Smooth muscle cell (in vitro differentiated cells): ENCODE measurements at regions not wholly inside any gene's neighbourhood (a gene's known extent, or its start where the extent isn't known, plus 50 kb on each side); places are given as distances from the start of the nearest gene placed in this dataset.

Experiments used
- DNase-seq: peaks from one replicate; lab custom pipeline; 2025; ENCODE audit not compliant: unreplicated experiment; lab: John Stamatoyannopoulos, UW
- H2AFZ ChIP-seq: fragments of 200-600 bp; sonication (generic); 2 replicates; pipeline ENCODE4 v1.6.0; 2016; ENCODE audit warnings: antibody characterized with exemption, low read depth, mild to moderate bottlenecking
- H3F3A ChIP-seq: fragments of 200-600 bp; sonication (generic); 2 replicates; pipeline ENCODE4 v1.6.0; 2017; ENCODE audit warnings: antibody characterized with exemption, low read depth
- H3K27ac ChIP-seq: fragments of 200-600 bp; sonication (generic); 2 replicates; pipeline ENCODE4 v1.5.1; 2016; ENCODE audit warnings: low read depth, mild to moderate bottlenecking
- H3K27me3 ChIP-seq: fragments of 200-600 bp; sonication (generic); 2 replicates; pipeline ENCODE4 v1.6.1; 2016; ENCODE audit warnings: low read depth, mild to moderate bottlenecking
- H3K36me3 ChIP-seq: fragments of 200-600 bp; sonication (generic); 2 replicates; pipeline ENCODE4 v1.5.1; 2016; ENCODE audit warnings: low read depth
- H3K4me1 ChIP-seq: fragments of 200-600 bp; sonication (generic); 2 replicates; pipeline ENCODE4 v1.5.1; 2016; ENCODE audit warnings: low read depth
- H3K4me2 ChIP-seq: fragments of 200-600 bp; sonication (generic); 2 replicates; pipeline ENCODE4 v1.6.0; 2016; ENCODE audit warnings: mild to moderate bottlenecking
- H3K4me3 ChIP-seq: fragments of 200-600 bp; sonication (generic); 2 replicates; pipeline ENCODE4 v1.5.1; 2016; ENCODE audit warnings: mild to moderate bottlenecking
- H3K79me2 ChIP-seq: fragments of 200-600 bp; sonication (generic); 2 replicates; pipeline ENCODE4 v1.6.0; 2016; ENCODE audit warnings: low read depth, mild to moderate bottlenecking
- H3K9ac ChIP-seq: fragments of 200-600 bp; sonication (generic); 2 replicates; pipeline ENCODE4 v1.6.0; 2016; ENCODE audit warnings: low read depth
- H3K9me3 ChIP-seq: fragments of 200-600 bp; sonication (generic); replicated peaks from 2 replicates; pipeline ENCODE4 v1.5.1; 2016; ENCODE audit warnings: low read depth
- H4K20me1 ChIP-seq: fragments of 200-600 bp; sonication (generic); 2 replicates; pipeline ENCODE4 v1.6.0; 2016; ENCODE audit warnings: low read depth
- WGBS: methylation state at CpG from one replicate; pipeline ENCODE4 v1.1.7; 2016; ENCODE audit warnings: low lambda C conversion rate; 5-methylcytosine and 5-hydroxymethylcytosine counted together
- TF ChIP-seq, protein P1 (sequence below): fragments of 200-600 bp; sonication (generic); IDR thresholded peaks from 2 replicates; pipeline ENCODE4 v1.5.1; 2017; ENCODE audit warnings: borderline replicate concordance, mild to moderate bottlenecking, antibody characterized with exemption; ENCODE audit not compliant: insufficient read depth, poor library complexity, severe bottlenecking

DNA sequence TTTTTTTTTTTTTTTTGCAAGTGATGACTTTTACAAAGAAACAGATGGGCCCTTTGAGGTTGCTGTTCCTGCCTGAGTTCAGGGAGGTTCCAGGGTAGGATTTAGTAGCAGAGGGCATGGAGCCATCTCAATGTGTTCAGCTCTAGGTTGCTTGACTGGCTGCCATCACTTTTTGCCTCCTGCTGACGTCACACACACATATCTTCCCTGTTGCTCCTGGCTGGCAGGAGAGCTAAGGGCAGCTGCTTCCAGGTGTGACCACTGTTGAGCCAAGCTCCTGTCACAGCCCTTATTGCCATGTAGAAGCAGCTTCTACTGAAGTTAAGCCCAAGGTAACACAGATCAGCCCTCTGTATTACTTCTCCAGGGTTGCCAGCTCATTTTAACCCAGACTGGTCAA, 394.2 kb upstream of the SPRED2 start:
- 80% methylated on average over 1 of the region's 1 CpG for WGBS

DNA sequence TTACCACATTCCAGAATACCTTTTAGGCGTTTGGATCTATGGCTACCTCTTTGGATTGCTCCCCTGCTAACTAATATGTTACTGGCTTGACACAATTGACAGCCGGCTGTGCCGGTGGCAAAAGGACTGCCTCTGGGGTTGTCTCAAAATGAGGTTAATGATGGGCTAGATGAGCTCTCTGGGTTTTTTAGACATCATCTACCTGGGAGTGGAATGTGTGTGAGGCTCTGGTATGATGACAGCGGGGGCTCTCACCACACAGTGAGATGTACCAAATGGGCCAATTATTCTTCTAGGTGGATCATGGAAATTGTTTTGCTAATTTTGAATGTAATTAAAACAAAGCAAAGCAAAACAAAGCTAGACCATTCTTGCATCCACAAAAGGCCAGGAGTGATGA, 391.1 kb upstream of the SPRED2 start:
- Histone ChIP-seq H3K9ac (no peak overlapping the region), H3K4me1 (no peaks in the 10 kb centered on the region)

More for the DNA sequence above, 394.2 kb upstream of the SPRED2 start:
- H3K4me3 ChIP-seq = no peak overlapping the region
- no peaks in the 10 kb centered on the region for H3F3A ChIP-seq
- no peak overlapping the region for H3K27ac ChIP-seq
- no peaks in the 10 kb centered on the region for H3K9me3 ChIP-seq
- H3K79me2 ChIP-seq = no peaks in the 10 kb centered on the region
- TF ChIP-seq, protein P1, sequence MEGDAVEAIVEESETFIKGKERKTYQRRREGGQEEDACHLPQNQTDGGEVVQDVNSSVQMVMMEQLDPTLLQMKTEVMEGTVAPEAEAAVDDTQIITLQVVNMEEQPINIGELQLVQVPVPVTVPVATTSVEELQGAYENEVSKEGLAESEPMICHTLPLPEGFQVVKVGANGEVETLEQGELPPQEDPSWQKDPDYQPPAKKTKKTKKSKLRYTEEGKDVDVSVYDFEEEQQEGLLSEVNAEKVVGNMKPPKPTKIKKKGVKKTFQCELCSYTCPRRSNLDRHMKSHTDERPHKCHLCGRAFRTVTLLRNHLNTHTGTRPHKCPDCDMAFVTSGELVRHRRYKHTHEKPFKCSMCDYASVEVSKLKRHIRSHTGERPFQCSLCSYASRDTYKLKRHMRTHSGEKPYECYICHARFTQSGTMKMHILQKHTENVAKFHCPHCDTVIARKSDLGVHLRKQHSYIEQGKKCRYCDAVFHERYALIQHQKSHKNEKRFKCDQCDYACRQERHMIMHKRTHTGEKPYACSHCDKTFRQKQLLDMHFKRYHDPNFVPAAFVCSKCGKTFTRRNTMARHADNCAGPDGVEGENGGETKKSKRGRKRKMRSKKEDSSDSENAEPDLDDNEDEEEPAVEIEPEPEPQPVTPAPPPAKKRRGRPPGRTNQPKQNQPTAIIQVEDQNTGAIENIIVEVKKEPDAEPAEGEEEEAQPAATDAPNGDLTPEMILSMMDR = no peak
- H3K36me3 ChIP-seq = no peaks in the 10 kb centered on the region
- H3K4me2 ChIP-seq = no peak overlapping the region
- DNase-seq = no peak
- H2AFZ ChIP-seq = no peak overlapping the region
- H3K9ac ChIP-seq = no peak overlapping the region
- H4K20me1 ChIP-seq = no peaks in the 10 kb centered on the region
- H3K4me1 ChIP-seq = no peaks in the 10 kb centered on the region
- H3K27me3 ChIP-seq = no peaks in the 10 kb centered on the region

DNA sequence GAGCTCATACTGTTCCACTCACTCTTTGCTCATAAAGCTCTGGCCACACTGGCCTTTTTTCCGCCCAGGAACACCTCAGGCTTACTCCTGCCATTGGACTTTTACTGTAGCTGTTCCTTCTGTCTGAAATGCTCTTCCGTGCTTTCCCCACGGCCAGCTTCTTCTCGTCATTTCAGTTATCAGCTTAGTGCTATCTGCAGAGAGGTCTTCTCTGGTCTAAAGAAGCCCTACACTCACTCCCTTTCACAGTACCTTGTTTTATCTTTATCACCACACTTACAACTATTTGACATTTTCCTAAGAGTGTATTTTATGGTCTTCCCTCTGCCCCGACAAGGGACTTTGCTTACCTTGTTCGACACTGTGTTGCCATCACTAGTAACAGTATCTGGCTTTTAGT, 388.1 kb upstream of the SPRED2 start:
- DNase-seq = no peak
- Histone ChIP-seq H3K4me3 (no peak overlapping the region), H4K20me1 (no peaks in the 10 kb centered on the region), H3K9ac (no peak overlapping the region), H3K27me3 (no peaks in the 10 kb centered on the region), H3F3A (no peaks in the 10 kb centered on the region), H2AFZ (no peak overlapping the region), H3K27ac (no peak overlapping the region), H3K4me1 (no peaks in the 10 kb centered on the region), H3K4me2 (no peak overlapping the region), H3K9me3 (no peaks in the 10 kb centered on the region), H3K36me3 (no peaks in the 10 kb centered on the region), H3K79me2 (no peaks in the 10 kb centered on the region)
- WGBS = 64% methylated on average over 6 of the region's 6 CpGs
- TF ChIP-seq, protein P1 = no peak

More for the DNA sequence above, 391.1 kb upstream of the SPRED2 start:
- DNase-seq = no peak
- Histone ChIP-seq H3K79me2 (no peaks in the 10 kb centered on the region), H3K4me3 (no peak overlapping the region), H3K36me3 (no peaks in the 10 kb centered on the region), H2AFZ (no peak overlapping the region), H3K4me2 (no peak overlapping the region), H3K27ac (no peak overlapping the region), H4K20me1 (no peaks in the 10 kb centered on the region), H3K9me3 (no peaks in the 10 kb centered on the region), H3F3A (no peaks in the 10 kb centered on the region), H3K27me3 (no peaks in the 10 kb centered on the region)
- TF ChIP-seq, protein P1 = no peak
- 70% methylated on average over 4 of the region's 4 CpGs for WGBS

DNA sequence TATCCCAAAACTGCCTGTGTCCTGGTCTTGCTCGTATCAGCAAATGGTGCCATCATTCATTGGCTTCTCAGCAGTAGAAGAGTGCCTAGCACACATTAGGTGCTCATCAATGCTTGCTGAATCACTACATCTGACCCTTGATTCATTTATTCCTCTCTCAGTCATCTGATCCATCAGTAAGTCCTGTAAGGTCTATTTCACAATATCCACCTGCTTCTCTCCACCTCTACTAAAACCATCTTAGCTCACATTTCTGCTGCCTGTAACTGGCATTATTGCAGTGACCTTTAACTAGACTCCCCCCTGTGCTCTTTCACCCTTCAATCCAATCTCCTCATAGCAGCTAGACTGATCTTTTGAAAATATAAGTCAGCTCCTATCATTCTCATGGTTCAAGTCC, 387.6 kb upstream of the SPRED2 start:
- Histone ChIP-seq H3K36me3 (no peaks in the 10 kb centered on the region), H3K4me3 (no peak overlapping the region), H3K4me2 (no peak overlapping the region), H2AFZ (no peak overlapping the region), H3K9me3 (no peaks in the 10 kb centered on the region), H3F3A (no peaks in the 10 kb centered on the region), H4K20me1 (no peaks in the 10 kb centered on the region), H3K27ac (no peak overlapping the region), H3K27me3 (no peaks in the 10 kb centered on the region), H3K9ac (no peak overlapping the region), H3K4me1 (no peaks in the 10 kb centered on the region), H3K79me2 (no peaks in the 10 kb centered on the region)
- TF ChIP-seq, protein P1 = no peak
- WGBS = 95% methylated on average over 1 of the region's 1 CpG
- no peak for DNase-seq
